ENCODE measurements at regions not wholly inside any gene's neighbourhood (a gene's known extent, or its start where the extent isn't known, plus 50 kb on each side); places are given as distances from the start of the nearest gene placed in this dataset.
"Not testable (repeated sequence)": the region's sequence is repeated elsewhere in the genome, so short reads cannot be mapped to it uniquely, and the experiment has no call there.

DNA sequence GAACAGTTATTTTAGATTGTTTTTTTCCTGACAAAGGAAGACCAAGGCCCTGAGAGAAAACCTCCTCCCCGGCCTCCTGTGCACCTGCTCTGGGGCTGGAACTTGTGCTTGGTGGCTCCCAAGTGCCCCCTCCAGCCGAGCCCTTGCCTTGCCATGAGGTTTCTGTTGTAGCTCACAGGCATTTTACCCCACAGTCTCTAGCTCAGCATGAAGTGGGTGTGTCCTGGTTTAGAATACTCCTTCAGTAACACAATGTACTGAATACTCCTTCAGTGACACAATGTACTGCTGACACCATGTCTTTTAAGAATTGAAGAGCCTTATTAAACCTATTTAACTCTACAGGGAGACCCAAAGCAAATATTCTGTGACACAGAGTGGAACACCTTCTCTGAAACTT is 116.1 kb downstream of the OR4M2 start:
- TF ChIP-seq, protein P1, sequence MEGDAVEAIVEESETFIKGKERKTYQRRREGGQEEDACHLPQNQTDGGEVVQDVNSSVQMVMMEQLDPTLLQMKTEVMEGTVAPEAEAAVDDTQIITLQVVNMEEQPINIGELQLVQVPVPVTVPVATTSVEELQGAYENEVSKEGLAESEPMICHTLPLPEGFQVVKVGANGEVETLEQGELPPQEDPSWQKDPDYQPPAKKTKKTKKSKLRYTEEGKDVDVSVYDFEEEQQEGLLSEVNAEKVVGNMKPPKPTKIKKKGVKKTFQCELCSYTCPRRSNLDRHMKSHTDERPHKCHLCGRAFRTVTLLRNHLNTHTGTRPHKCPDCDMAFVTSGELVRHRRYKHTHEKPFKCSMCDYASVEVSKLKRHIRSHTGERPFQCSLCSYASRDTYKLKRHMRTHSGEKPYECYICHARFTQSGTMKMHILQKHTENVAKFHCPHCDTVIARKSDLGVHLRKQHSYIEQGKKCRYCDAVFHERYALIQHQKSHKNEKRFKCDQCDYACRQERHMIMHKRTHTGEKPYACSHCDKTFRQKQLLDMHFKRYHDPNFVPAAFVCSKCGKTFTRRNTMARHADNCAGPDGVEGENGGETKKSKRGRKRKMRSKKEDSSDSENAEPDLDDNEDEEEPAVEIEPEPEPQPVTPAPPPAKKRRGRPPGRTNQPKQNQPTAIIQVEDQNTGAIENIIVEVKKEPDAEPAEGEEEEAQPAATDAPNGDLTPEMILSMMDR (IDR thresholded peaks at IDR 0.05) = not testable (repeated sequence)
- not testable (repeated sequence) for TF ChIP-seq POLR2A (IDR thresholded peaks at IDR 0.05)
